ENCODE measurements at regions not wholly inside any gene's neighbourhood (a gene's known extent, or its start where the extent isn't known, plus 50 kb on each side); places are given as distances from the start of the nearest gene placed in this dataset.

GRCh38 chr5:104052558-104053352 is 490.2 kb upstream of the NUDT12 start:
- TF ChIP-seq POLR2A (IDR thresholded peaks at IDR 0.05; ENCODE audit: low read depth, low read length) (no peak), RAD21 (IDR thresholded peaks at IDR 0.05; ENCODE audit: low read length) (no peak)
- TF ChIP-seq, protein P1, sequence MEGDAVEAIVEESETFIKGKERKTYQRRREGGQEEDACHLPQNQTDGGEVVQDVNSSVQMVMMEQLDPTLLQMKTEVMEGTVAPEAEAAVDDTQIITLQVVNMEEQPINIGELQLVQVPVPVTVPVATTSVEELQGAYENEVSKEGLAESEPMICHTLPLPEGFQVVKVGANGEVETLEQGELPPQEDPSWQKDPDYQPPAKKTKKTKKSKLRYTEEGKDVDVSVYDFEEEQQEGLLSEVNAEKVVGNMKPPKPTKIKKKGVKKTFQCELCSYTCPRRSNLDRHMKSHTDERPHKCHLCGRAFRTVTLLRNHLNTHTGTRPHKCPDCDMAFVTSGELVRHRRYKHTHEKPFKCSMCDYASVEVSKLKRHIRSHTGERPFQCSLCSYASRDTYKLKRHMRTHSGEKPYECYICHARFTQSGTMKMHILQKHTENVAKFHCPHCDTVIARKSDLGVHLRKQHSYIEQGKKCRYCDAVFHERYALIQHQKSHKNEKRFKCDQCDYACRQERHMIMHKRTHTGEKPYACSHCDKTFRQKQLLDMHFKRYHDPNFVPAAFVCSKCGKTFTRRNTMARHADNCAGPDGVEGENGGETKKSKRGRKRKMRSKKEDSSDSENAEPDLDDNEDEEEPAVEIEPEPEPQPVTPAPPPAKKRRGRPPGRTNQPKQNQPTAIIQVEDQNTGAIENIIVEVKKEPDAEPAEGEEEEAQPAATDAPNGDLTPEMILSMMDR (conservative IDR thresholded peaks at IDR 0.05; ENCODE audit: low read depth, low read length): no peak

All from IMR-90 (cell line).